Adipocyte (in vitro differentiated cells): ENCODE measurements at regions not wholly inside any gene's neighbourhood (a gene's known extent, or its start where the extent isn't known, plus 50 kb on each side); places are given as distances from the start of the nearest gene placed in this dataset.

Source experiments
- DNase-seq: peaks from one replicate; pipeline ENCODE4 v3.0.0-alpha.2; 2015; ENCODE audit warnings: low read depth
- H3K27me3 ChIP-seq: replicated peaks from 2 replicates; pipeline ENCODE4 v1.7.0; 2013; ENCODE audit warnings: mild to moderate bottlenecking, low read length, moderate library complexity; ENCODE audit not compliant: control insufficient read depth, insufficient read depth
- H3K36me3 ChIP-seq: 2 replicates; pipeline ENCODE4 v1.7.0; 2013; ENCODE audit warnings: low read length, mild to moderate bottlenecking, moderate library complexity; ENCODE audit not compliant: control insufficient read depth, insufficient read depth, severe bottlenecking
- H3K4me1 ChIP-seq: 2 replicates; pipeline ENCODE4 v1.7.0; 2013; ENCODE audit warnings: mild to moderate bottlenecking, low read length, moderate library complexity; ENCODE audit not compliant: control insufficient read depth, insufficient read depth
- H3K4me3 ChIP-seq: 2 replicates; pipeline ENCODE4 v1.7.0; 2013; ENCODE audit warnings: mild to moderate bottlenecking, low read length, moderate library complexity
- H3K9ac ChIP-seq: 2 replicates; pipeline ENCODE4 v1.7.0; 2013; ENCODE audit warnings: mild to moderate bottlenecking, low read length, moderate library complexity
- H3K9me3 ChIP-seq: 2 replicates; pipeline ENCODE4 v1.7.0; 2013; ENCODE audit warnings: mild to moderate bottlenecking, low read length, moderate library complexity; ENCODE audit not compliant: control insufficient read depth

DNA sequence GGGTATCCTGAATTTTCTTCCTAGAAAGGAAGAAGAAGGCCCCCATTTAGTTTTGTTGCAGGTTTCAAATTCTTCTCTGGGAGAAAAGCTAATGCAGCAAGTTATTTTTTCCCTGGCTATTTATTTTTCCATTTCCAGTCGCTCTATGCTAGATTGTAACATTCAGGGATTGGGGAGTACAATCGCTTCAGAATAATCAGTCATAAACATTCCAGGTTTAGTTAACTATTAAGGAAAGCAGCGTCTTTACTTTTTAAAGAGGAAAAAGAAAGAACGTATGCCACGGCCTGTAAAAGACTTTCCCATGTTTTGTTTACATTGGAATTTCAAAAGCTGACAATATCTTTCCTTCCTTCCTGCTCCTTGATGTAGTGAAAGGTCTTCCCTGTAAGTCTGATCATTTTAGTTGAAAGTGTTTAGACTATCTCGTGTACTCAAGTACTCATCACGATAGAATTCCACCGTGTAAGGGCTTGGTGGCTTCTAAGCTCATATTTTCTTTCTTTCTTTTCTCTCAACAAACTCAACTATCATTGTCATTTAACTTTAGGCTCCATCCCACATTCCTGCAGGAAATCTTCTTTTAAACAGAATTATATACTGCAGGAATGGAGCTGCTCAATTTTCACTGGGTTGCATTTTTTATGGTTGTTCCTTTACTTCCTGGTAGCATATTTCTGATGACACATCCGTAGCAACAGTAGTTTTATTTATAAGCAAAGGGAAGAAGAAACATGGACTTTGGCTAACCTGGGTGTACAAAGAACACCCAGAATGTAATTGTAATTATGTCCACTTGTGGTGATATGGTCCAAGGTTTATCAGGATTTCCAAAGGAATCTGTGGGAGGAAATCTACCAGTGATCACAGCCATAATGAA is 213.1 kb upstream of the FAT1 start:
- peak; percentile 70 for DNase-seq
- Histone ChIP-seq H3K9ac (peak overlapping the region; percentile 25), H3K4me3 (peak overlapping the region; percentile 61), H3K36me3 (no peaks in the 10 kb centered on the region), H3K9me3 (no peaks in the 10 kb centered on the region), H3K27me3 (no peaks in the 10 kb centered on the region), H3K4me1 (peaks cover 29% of the 10 kb centered on the region)

DNA sequence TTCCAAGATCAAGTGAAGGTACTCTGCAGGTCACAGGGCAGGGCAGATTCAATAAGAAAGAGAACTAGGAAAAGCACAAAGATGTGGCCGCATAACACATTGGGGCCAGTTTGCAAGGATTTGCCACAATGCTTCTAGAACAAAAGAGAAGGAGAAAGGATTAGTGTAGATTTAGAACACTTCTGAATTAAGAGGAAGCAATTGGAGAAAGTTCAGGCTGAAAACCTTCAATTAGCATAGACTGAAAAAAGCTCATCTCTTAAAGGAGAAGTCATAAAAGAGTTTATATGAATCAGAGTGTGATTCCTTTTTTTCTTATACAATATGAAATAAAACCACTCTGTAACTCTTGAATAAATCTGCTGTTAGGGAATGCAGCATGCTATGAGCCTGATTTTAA is 215.6 kb upstream of the FAT1 start:
- Histone ChIP-seq H3K9me3 (no peaks in the 10 kb centered on the region), H3K27me3 (no peaks in the 10 kb centered on the region), H3K9ac (no peak overlapping the region), H3K4me1 (peaks cover 19% of the 10 kb centered on the region), H3K36me3 (no peaks in the 10 kb centered on the region), H3K4me3 (no peak overlapping the region)
- no peak for DNase-seq

DNA sequence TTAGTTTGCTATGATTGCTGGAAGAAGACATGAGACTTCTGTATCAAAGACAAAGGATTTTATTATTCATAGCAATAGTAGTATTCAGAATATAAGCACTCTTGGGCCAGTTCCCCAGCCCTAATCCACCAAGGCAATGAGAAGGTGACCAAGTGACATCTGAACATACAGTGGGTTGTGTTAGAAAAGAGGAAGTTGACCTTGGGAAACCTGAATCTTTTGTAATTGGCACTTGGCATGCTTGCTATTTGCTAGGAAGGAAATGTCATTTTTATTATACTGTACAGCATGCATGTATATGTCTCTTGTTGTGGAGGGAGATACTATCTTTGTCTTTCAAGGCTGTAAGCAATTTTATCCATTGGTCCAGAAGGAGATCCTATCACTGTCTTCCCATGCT is 216.1 kb upstream of the FAT1 start:
- no peak for DNase-seq
- no peaks in the 10 kb centered on the region for H3K9me3 ChIP-seq

DNA sequence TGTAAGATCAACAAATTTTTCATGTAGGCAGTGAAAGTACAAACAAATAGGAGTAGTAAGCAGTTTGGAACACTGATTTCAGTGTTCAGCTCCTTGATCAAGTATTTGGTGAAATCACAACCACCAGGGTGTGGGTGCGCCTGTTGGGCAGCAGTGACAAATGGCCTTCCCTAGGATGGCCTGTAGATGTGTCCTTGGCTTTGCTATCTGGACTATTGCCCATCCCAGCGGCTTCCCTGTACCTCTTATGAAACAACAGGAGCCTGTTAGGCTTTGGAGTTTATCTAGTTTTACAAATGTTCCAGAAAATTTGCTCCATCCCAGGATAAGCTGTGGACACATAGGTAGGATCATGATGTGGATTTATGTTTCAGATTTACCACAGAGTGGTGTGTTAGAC is 216.8 kb upstream of the FAT1 start:
- Histone ChIP-seq H3K4me1 (peaks cover 19% of the 10 kb centered on the region), H3K4me3 (no peak overlapping the region), H3K36me3 (no peaks in the 10 kb centered on the region), H3K9me3 (no peaks in the 10 kb centered on the region), H3K27me3 (no peaks in the 10 kb centered on the region), H3K9ac (no peak overlapping the region)
- no peak for DNase-seq

More for the DNA sequence above, 216.1 kb upstream of the FAT1 start:
- Histone ChIP-seq H3K36me3 (no peaks in the 10 kb centered on the region), H3K4me3 (no peak overlapping the region), H3K9ac (no peak overlapping the region), H3K27me3 (no peaks in the 10 kb centered on the region), H3K4me1 (peaks cover 19% of the 10 kb centered on the region)

DNA sequence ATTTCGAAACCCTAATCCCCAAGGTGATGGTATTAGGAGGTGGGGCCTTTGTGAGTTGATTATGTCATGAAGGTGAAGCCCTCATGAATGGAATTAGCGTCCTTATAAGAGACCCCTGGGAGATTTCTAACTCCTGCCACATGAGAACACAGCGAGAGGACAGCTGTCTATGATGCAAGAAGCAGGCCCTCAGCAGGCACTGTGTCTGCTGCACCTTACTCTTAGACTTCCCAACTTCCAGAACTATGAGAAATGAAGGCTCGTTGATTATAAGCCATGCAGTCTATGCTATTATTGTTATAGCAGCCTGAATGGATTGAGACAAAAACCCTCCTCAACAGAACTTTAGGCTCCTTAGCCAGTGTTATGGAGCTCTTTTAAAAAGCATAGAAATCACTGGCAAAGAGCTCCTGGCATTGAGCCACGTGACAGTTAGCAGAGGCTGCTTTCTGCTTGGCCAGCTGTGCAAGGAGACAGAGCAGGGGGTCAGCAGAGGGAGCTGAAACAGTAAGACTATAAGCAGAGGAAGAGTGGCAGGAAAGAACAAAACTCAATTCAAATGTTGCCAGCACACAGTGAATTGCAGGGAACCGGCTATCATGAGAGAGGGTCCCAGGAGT is 219.2 kb upstream of the FAT1 start:
- Histone ChIP-seq H3K36me3 (no peaks in the 10 kb centered on the region), H3K9ac (no peak overlapping the region), H3K4me1 (peaks cover 7% of the 10 kb centered on the region), H3K4me3 (no peak overlapping the region), H3K9me3 (no peaks in the 10 kb centered on the region), H3K27me3 (no peaks in the 10 kb centered on the region)
- DNase-seq = peak; percentile 59

DNA sequence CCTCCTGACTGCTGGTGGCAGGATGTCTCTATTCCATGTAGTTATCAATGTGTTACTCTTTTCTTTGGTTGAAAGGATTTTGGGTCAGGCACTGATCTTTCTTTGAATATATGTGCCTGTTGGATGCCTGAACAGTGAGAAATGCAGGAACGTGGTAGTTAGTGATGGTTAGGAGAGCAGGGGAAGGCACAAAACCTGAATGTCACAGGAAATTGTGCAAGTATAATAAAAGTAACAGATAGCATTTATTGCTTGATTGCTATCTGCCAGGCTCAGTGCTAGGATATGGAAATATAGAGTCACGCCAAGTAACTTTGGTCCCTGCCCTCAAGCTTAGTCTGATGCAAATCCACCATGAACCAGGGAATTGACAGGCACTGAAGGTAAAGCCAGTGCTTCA is 219.8 kb upstream of the FAT1 start:
- H3K4me3 ChIP-seq = no peak overlapping the region
- H3K4me1 ChIP-seq = peaks cover 11% of the 10 kb centered on the region
- no peaks in the 10 kb centered on the region for H3K9me3 ChIP-seq
- no peak overlapping the region for H3K9ac ChIP-seq
- no peaks in the 10 kb centered on the region for H3K27me3 ChIP-seq
- H3K36me3 ChIP-seq = no peaks in the 10 kb centered on the region
- no peak for DNase-seq

DNA sequence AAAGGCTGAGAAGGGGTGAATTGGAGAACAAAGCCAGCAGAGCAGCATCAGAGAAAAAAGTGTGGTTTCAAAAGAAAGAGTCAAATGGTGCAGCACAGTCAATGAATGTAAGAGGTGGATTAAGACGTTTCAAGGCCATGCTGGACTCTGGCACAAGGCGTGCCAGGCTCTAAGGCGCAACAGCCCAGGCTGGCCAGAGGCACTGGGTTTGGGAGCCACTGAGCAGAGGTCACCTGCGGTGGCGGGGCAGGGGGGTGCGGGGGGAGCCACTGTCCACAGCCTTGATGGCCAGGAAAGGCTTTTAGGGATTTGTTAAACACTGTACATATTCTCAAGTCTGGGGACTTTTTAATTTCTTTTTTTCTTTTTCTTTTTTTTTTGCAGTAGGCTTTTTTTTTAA is 222.5 kb upstream of the FAT1 start:
- H3K36me3 ChIP-seq = no peaks in the 10 kb centered on the region
- H3K9me3 ChIP-seq = no peaks in the 10 kb centered on the region
- H3K4me1 ChIP-seq = peaks cover 15% of the 10 kb centered on the region
- H3K9ac ChIP-seq = no peak overlapping the region
- H3K4me3 ChIP-seq = no peak overlapping the region
- H3K27me3 ChIP-seq = no peaks in the 10 kb centered on the region
- DNase-seq = no peak

DNA sequence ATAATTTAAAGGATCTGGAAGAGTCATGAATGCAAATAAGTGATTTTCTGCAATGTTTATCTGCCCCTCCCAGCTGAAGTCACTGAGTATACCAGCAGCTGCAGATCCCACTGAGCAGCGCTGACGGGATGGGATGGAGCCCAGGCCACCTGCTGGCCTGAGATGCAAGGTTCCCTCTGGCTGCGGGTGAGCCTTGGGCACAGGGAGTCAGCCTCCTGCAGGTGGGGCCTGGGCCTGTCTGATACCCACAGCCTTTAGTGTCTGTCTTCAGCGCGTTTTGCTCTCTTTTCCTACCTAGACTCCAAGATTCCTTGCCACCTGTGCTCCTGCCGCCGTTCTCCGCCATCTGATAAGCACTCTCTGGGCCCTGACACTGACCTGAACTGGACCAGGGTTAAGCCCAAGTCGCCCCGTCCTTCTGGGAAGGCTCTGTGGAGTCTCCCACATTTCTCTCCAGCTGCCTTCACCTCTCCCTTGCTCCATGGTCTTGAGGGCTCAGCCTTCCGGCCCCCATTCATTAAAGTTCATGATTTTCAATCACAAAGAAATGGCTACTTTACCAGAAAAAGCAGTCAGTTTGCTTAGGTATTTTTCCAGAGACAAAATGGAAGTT is 223.1 kb upstream of the FAT1 start:
- H3K9me3 ChIP-seq = no peaks in the 10 kb centered on the region
- H3K27me3 ChIP-seq = no peaks in the 10 kb centered on the region
- no peaks in the 10 kb centered on the region for H3K36me3 ChIP-seq
- peaks cover 15% of the 10 kb centered on the region for H3K4me1 ChIP-seq
- no peak overlapping the region for H3K9ac ChIP-seq
- DNase-seq = no peak
- no peak overlapping the region for H3K4me3 ChIP-seq

DNA sequence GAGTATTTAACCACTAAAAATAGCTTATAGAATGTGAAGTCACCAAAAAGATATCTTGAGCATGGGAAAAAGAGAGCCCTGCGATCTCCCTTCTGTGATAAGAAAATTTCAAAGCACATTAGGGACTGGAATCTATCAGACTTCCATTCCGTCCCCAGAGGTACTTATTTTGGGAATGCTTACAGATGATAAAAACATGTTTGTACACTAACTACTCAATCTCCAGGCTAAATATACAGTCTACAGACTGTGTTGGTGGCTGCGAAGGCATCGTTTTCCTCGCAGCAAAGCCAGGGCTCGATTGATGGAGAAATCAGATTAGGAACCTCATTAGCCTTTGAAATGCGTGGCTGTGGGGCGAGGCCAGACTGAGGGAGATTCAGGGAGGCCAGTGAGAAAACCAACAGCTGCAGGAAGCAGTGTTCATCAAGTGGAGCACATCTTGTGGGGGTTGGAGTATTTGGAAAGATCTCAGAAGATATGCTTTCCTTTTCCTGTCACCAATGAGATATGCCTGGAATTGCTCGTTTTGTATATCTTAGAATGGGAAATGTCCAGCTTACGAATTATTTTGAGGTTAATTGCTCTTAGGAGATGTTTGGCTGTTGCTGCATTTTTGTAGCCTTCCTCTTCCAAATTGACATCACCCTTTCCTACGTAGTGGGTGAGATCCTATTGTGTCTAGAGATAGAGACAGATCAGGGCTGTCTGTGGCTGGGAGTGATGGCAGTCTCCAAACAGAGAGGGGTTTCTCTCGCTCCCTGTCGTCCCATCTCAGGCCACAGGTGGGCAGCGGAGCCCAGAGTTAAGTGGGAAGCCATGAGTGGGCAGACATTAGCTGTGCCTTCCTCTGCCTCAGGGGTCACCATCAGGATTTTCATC is 224.9 kb upstream of the FAT1 start:
- peak; percentile 23 for DNase-seq
- Histone ChIP-seq H3K4me3 (peak overlapping the region; percentile 57), H3K9ac (peak overlapping the region; percentile 55), H3K27me3 (no peaks in the 10 kb centered on the region), H3K4me1 (peaks cover 12% of the 10 kb centered on the region), H3K9me3 (no peaks in the 10 kb centered on the region), H3K36me3 (no peaks in the 10 kb centered on the region)

DNA sequence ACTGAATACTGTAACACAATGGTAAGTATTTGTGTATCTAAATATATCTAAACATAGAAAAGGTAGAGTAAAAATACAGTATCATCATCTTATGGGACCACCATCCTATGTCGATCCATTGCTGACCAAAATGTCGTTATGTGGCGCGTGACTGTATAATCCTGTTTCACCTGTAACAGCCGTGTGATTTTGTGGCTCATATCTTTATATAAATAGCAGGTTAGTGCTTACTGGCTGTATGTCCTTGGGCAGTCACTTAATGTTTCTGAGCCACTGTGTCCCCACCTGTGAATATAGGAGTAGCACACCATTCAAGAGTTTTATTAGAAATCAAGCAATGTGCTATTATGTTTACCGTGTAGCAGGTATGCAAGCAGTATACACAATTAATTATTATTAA is 226.2 kb upstream of the FAT1 start:
- H3K27me3 ChIP-seq = no peaks in the 10 kb centered on the region
- H3K4me3 ChIP-seq = no peak overlapping the region
- no peaks in the 10 kb centered on the region for H3K9me3 ChIP-seq
- H3K4me1 ChIP-seq = peaks cover 22% of the 10 kb centered on the region
- no peaks in the 10 kb centered on the region for H3K36me3 ChIP-seq
- no peak for DNase-seq
- H3K9ac ChIP-seq = no peak overlapping the region

DNA sequence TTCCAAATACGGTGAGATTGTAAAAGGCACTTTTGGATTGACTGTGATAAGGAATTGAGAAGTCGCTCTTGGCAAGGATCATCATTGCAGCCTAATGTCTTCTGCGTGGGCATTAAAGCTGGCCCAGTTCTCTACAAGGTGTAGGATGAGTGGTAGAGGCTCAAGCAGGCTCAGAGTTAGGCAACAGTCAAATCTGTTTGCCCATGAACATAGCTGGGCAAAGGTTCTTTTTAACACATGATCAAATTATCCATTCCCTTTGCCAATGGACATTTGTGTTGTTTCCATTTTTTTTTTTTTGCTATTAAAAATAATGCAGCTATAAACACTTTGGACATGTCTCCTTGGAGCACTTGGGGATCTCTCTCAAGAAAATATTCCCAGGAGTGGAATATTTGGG is 229.1 kb upstream of the FAT1 start:
- no peak for DNase-seq
- no peak overlapping the region for H3K9ac ChIP-seq
- peaks cover 22% of the 10 kb centered on the region for H3K4me1 ChIP-seq
- no peaks in the 10 kb centered on the region for H3K36me3 ChIP-seq
- no peak overlapping the region for H3K4me3 ChIP-seq
- no peaks in the 10 kb centered on the region for H3K27me3 ChIP-seq
- H3K9me3 ChIP-seq = no peaks in the 10 kb centered on the region
